CD4-positive, alpha-beta T cell treated with Interferon gamma for 1 hour (primary cell): ENCODE measurements at regions not wholly inside any gene's neighbourhood (a gene's known extent, or its start where the extent isn't known, plus 50 kb on each side); places are given as distances from the start of the nearest gene placed in this dataset.
"Not testable (repeated sequence)": the region's sequence is repeated elsewhere in the genome, so short reads cannot be mapped to it uniquely, and the experiment has no call there.

Source experiments
- DNase-seq: peaks from one replicate; pipeline ENCODE4 v3.0.0-alpha.2; 2020

DNA sequence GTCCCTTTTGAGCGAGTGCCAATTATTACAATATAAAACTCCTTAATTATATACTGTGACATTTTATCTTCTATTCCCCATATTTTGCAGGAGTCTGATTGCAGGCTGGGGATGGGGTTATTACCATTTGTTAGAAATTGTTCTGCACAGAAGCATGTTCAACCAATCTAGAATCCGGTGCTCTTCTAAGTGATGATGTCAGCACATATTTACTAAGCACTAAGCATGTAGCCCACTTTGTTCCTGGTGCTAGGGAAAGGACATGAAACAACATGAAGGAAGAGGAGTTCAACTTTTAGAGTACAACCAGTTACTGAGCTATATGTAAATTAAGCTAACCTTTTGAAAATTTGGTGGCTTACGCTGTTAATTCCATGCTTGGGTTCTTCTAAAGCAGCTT, 52.8 kb upstream of the IL1RAPL2 start:
- DNase-seq, result no peak

DNA sequence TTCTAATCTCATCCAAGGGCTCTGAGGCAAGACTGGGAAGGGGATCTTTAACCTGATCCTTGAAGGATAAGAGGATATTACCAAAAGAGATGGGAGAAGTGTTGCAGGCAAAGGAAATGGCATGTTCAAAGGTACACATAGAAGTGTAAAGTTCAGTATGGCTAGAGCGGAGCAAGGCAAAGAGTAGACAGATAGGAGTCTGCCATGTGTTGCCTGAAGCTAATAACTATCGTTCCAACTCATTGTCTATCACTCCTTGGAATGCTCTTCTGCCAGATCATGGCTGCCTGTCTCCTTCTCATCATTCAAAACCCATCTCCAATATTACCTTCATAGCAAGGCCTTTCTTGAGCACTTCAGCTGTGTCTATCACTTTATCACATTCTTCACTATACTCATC, 55.2 kb upstream of the IL1RAPL2 start:
- DNase-seq, result no peak

DNA sequence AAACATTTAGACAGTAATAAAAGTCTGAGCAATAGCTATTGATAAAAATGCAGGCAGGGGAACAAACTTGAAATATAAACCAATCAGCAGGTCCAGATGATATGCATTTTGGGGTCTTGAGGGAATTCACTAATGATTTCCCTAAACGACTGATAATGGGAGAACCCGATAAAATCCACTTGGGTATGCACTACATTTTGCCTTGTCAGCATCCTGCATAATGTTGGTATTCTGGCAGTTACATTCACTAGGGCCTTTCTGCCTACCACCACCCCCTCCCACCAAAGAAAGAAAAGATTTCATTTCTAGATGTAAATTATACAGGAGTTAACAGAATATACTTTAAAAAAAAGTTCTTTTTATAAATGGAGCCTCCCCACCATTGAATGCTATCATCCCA, 63.5 kb upstream of the IL1RAPL2 start:
- DNase-seq, result no peak

DNA sequence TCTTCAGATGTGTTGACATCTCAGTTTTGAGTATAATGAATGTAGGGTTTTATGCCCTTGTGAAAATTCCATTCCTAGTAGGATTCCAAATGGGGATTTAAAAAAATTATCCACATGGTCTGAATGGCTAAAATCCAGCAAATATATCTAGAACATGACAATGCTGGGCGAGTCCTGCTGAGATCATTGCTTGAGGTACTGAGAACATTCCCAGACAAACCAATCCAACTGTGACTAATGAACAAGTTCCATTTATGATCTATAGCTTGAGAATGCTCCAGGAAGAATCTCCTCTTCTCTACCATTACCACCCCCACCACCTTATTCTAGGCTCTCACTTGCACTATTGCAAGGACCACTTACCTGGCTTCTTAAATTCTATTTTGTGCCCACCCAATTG, 77.2 kb upstream of the IL1RAPL2 start:
- no peak for DNase-seq

DNA sequence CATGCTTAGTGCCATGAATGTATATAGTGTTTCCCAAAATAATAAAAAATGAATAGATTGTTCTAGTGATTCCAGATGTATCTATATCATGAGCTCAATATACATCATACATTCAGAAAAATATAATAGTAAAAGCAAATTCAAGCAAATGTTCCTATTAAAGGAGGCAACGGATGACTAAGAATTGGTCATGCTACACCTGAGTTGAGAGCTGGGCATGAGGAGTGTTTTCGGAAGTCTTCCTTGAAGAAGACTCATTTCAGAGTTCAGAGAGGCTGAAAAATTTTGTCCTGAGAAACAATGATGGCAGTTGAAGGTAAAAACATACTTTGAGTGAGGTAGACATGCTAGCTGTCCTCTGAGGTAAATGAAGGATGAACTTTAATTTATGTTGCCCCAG, 79.3 kb upstream of the IL1RAPL2 start:
- no peak for DNase-seq

DNA sequence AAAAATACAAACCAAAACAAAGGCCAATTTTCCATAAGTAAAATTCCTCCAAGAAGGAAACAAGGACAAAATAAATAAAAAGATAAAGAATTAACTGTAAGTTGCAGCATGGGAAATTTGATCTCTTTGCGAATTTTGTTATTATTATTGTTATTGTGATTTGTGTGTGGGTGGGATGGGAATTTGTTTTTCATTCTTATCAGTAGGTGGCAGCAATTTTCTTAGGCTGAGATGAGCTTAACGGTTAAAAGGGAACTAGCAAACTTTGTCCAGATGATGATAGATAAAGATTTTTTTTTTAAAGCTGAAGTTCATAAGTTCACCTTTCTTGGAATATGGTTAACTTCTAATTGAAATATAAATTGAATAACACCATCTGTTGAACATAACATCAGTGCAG, 83.2 kb upstream of the IL1RAPL2 start:
- no peak for DNase-seq

DNA sequence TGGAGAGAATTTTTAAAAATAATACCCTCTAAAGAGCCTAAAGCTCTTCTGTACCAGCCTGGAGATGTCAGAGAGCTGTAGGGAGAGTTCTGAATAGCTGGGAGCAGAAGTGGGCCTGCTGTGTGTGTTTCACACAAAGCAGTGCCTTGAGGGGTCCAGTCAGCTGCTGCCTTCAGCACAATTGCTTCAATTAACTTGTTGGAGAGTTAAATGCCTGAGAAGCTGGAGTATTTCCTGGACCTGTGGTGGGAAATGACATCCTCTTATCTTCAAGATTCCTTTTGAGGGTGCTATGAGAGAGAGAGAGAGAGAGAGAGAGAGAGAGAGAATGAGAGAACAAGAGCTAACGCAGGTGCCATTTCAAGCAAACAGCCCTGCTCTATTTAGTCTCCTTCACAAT, 96.2 kb upstream of the IL1RAPL2 start:
- no peak for DNase-seq

DNA sequence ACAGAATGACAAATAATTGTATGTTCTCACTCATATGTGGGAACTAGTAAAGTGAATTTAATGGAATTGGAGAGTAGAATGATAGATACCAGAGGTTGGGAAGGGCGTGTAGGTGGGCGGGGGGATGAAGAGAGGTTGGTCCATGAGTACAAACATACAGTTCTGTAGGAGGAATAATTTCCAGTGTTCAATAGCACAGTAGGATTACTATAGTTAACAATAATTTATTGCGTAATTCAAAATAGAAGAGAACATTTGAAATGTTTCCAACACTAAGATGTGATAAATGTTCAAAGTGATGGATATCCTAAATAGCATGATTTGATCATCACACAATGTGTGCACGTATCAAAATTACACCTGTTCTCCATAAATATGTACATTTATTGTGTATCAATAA, 106.2 kb upstream of the IL1RAPL2 start:
- no peak for DNase-seq

DNA sequence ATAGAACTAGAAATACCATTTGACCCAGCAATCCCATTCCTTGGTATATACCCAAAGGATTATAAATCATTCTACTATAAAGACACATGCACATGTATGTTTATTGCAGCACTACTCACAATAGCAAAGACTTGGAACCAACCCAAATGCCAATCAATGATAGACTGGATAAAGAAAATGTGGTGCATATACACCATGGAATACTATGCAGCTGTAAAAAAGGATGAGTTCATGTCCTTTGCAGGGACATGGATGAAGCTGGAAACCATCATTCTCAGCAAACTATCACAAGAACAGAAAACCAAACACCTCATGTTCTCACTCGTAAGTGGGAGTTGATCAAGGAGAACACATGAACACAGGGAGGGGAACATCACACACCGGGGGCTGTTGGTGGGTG, 108.9 kb upstream of the IL1RAPL2 start:
- not testable (repeated sequence) for DNase-seq

DNA sequence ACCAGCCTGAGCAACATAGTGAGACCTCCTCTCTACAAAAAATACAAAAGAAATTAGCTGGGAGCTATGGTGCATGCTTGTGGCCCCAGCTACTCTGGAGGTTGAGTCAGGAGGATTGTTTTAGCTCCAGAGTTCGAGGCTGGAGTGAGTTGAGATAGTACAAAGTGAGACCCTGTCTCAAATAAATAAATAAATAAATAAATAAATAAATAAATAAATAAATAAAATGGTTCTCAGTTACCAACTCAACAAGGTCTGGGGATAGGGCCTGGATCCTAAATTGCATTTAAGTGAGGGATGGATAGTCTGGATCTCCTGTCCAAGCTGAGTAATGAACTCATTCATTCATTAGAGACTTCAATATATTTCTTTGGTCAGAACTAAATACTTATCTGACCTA, 115.7 kb upstream of the IL1RAPL2 start:
- DNase-seq, result no peak

DNA sequence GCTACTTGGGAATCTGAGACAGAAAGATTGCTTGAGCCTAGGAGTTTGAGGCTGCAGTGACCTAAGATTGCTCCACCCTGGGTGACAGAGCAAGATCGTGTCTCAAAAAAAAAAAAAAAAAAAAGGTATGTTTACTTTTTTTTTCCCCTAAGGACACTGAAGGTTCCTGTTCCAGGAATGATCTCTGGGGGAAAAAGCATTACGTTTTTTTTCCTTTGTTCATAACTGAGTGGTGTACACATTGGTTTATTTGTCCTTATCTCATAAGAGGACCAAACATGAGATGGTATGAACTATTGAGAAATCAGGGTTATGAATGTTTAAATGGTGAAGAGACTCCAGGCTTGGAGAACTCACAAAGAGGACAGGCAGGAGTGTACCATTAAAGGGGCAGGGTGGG, 120.4 kb upstream of the IL1RAPL2 start:
- DNase-seq, result no peak

DNA sequence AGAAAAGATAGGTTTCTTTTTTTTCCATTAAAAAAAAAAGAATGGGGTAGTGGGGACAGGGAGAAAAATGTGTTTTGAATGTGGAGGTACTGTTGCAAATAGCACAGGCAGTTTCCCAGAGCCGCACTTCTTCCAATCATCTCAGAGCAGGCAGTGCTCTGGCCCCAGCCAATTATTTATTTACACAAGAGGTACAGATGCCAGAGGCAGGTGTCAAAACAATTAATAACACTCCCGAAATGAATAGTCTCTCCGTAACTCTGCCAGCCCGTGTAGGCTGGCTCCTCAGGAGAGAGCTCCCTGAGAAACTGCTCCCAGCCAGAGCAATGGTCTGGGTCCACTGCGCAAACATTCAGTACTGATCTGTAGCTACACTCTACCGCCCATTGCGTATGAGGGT, 130.8 kb upstream of the IL1RAPL2 start:
- no peak for DNase-seq

DNA sequence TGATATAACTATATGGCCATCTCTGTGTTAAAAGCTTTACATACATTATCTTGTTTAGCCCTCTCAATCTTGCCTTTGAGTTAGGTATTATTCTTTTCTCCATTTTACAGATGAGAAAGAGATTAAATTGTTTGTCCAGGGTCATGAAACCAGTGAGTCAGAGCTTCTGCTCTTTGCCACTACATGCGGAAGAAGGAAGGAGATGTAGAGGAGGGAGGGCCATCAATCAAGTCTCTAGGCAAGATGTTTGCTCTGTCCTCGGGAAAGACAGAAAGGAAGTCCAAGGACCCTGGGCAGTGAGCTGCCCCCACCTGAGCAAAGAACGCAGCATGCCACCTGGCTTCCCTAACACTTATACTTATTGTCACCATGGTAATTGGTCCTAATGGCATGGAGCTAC, 133.7 kb upstream of the IL1RAPL2 start:
- no peak for DNase-seq

DNA sequence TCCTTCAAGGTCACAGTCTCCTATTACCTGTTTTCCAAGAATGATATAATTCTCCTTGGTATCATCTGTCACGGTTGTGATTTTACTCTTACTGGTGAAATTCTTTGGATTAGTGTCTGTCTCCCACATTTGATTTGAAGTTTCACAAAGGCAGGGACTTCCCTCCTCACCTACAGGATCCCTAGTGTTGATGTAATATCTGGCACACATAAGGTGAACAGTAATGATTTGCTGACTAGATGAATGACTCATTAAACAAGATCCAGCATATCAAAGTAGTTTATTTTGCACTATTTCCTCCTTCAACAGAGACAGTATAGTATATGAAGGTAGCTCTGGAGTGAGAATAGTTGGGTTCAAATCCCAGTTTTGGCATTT, 135.3 kb upstream of the IL1RAPL2 start:
- no peak for DNase-seq

DNA sequence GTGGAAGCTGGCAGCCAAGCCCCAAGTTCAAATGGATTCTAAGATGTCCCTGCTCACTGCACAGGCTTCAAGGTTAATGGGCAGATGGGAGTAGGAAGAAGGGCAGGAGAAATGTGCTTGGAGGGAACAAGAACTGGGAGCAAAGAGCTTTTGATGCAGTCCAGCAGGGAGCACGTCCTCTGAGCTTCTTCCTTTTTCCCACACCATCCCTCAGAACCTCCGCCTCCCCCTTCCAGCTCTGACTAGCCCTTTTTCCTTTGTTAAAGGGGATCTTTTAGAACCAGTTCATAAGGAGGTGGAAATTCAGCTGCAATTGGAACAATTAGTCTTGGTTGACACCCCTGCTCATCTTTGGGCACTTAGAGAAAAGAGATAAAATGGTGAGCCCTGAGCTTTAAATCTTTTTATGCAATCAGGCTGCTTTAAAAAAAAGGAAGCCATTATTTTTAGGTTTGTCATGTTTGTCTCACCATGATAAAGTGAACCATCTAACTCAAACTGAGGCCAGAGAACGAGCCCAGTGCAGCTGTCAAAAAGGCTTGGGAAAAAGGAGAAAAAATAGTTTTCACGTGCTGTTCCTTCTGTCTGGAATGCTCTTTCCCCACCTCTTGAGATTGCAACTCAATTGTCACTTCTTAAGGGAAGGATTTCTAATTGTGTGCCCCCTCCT, 135.8 kb upstream of the IL1RAPL2 start:
- DNase-seq, result no peak

DNA sequence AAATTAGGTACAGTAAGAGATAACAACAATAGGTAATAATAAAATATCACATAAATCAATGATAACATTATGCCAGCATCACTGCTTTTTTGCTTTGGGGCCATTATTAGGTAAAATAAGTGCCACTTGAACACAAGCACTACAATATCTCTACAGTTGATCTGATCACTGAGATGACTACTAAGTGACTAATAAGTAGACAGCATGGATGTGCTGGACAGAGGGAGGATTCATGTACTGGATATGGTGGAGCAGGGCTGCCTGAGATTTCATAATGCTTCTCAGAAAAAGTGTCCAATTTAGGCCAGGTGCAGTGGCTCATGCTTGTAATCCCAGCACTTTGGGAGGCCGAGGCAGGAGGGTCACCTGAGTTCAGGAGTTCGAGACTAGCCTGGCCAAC, 137.8 kb upstream of the IL1RAPL2 start:
- DNase-seq, result no peak

DNA sequence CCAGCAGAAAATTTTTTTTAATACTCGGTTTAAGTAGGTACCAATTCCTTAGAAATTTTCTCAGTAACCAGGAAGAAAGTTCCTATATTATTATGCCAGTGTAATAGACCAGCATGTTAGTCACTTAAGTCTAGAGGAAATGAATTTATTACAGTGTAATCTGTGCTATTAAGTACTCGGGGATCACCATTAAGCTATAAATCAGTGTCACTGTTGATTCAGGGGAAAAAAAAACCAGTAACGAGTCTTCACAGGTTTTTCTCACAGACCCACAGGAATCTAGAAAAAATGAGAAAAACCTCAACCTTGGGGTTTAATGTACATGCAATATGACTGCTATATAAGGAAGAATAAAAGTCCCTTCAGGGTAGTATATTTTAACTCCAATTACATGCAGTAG, 138.3 kb upstream of the IL1RAPL2 start:
- no peak for DNase-seq

DNA sequence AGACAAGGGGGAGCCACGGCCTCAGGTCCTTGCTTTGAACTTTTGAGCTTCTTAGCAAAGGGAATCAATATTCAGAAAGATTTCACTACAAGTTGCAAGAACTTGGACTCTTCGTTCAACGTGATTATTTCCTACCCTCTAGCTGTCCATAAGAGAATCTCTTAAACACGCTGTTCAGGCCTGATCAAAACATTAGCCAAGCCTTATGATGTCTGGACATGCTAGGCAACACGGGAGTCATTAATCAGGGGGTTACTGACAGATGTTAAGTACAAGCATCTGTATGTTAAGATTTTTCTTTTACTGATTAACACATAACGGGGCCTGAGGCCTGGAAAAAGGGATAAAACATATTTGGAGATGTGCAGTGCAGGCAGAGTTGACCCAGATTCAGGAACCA, 138.9 kb upstream of the IL1RAPL2 start:
- no peak for DNase-seq

DNA sequence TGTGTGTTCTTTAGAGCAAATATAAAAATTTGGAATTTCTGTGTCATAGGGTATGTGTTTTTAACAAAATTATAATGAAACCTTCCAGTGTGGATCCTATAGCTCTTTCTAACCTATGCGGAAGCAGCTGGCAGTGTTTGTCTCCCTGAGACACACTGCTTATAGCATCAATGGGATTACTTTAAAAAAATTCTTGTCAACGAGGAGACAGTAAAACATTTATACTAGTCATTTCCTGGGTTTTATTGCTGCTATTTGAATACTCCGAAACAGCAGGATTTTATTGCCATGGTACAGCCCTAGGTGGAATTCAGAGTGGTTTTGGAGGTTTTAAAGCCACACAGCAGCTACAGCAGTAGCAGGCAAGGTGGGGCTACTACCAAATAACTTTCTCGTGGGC, 145.1 kb upstream of the IL1RAPL2 start:
- no peak for DNase-seq

DNA sequence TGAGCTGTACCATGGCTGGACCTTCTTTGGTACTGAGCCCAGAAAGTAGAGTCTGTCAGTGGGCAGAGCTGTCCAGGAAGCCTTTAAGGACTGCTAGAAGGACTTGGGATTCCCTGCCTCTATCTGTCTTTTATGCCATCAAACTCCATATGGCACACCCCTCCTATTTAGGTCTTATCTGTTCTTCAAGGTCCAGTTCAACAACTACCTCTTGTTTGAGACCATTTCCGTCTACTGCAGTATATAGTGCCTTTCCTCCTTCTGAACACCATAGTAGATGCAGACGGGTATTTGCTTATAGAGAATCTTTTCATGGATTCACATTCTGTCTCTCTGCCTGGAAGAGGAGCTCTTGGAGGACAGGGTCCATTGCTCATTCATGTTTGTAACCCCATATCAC, 146.1 kb upstream of the IL1RAPL2 start:
- no peak for DNase-seq

DNA sequence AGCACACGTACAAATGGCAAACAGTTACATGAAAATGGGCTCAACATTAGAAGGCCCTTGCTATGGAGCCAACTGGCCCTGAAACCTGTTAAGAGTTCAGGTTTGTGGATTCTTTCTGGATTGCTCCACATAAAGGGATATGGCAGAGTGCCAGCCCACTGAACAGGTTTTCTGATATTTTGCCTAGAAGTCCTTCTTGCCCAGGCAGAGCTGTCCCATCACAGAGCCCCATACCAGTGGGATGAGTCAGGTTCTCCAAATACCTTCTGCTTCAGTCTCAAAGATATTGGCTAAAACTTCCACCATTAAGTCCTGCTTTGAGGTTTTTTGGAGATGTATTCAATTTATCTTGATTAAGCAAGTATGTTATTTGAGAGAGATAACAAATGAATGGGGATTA, 146.8 kb upstream of the IL1RAPL2 start:
- no peak for DNase-seq

DNA sequence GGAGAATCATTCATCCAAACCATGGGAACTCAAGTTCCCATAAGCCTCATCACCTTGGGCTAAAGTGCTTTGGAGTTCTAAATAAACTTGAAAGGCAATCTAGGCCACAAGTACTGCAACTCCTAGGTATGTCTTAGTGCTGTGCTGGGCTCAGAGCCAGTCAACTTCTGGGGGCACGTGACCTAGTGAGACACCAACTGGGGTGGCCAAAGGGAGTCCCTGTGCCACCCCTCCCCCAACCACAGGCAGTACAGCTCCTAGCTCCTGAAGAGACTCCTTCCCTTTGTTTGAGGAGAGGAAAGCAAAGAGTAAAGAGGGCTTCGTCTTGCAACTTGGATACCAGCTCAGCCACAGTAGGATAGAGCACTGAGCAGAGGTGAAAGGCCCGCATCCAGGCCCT, 154.2 kb upstream of the IL1RAPL2 start:
- no peak for DNase-seq

DNA sequence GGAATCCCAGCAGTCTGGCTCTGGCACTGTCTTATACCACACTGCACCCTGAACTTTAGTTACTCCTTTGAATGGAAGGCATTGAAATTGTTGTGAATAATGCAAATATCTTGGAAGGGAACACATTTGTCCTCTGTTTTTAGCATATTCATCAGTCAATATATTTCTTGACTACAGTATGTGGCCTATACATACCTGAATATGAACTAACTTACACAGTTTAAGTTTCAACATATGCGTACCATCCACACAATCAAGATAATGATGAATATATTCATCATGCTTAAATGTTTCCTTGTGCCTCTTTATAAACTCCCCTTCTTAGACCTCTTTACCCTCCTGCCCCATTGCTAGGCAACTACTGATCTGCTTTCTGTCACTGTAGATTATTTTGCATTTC, 145.7 kb upstream of the ESX1 start:
- DNase-seq, result no peak

DNA sequence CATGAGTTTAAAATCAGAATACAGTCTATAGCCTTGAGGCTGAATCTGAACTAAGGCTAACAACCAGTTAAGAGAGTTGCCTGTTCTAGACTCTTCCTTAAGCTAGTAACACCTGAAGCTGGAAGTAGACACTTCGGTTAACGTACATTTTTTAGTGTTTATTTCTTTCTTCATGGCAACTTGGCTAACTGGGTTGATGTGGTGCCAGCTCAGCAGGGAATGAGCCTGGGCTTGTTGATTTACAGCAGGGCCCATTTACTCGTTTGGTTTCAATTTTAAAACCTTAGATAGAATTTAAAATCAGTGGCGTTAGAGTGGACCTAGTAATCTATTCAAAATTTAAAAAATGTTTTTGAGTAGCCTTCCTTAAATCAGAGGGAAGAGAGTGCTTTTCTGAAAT, 137.6 kb upstream of the ESX1 start:
- DNase-seq, result no peak

DNA sequence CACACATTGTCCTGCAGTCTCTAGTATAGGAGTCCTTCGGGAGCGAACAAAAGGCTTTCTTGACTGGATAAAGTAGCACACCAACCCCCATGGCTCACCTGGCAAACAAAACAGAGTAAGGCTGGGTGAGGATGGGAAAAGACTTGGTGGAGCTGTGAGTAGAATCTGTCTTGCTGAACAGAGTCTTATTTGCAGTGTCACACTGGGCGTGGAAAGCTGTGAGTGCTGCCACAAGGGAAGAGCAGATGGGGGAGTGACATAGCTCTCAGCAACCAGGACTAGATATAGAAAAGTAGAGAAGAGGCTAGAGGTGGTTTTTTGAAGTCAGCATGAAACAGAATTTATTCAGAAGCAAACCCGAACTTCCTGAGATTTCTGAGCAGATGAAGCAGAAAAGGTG, 137.2 kb upstream of the ESX1 start:
- no peak for DNase-seq

DNA sequence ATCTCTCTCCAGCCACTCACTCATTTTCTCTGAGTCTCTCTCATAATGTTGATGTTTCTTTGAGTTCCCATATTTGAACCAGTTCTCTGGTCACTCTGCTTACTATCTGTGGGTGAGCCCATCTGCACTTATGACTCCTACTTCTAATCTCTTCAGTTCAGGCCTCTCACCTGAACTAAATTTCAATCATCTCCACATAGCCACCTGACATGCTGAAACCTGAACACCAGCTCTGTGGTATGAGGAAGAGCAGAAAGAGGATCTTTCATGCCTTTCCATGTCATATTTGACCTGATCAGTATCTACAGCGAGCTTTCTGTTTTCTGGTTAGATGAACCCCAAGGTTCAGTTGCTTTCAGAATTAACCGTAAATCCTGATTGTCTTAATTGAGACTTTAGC, 122.2 kb upstream of the ESX1 start:
- DNase-seq, result no peak
